ENCODE measurements at regions not wholly inside any gene's neighbourhood (a gene's known extent, or its start where the extent isn't known, plus 50 kb on each side); places are given as distances from the start of the nearest gene placed in this dataset.

DNA sequence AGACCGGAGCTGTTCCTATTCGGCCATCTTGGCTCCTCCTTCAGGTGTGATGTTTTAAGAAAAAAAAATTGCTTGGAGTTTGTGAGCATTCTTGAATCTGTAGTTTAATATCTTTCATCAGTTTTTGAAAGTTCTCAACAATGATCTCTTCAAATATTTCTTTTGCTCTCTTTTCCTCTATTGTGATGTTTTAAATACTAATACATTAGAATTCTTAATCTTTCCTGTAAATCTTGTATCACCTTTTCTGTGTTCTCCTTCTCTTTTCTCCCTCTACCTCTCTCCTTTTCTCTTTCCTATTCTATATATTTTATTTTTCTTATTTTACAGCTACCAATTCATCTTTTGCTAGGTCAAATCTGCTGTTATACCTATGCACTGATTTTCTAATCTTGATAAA, 212.3 kb downstream of the RPS12 start:
- TF ChIP-seq, protein P1, sequence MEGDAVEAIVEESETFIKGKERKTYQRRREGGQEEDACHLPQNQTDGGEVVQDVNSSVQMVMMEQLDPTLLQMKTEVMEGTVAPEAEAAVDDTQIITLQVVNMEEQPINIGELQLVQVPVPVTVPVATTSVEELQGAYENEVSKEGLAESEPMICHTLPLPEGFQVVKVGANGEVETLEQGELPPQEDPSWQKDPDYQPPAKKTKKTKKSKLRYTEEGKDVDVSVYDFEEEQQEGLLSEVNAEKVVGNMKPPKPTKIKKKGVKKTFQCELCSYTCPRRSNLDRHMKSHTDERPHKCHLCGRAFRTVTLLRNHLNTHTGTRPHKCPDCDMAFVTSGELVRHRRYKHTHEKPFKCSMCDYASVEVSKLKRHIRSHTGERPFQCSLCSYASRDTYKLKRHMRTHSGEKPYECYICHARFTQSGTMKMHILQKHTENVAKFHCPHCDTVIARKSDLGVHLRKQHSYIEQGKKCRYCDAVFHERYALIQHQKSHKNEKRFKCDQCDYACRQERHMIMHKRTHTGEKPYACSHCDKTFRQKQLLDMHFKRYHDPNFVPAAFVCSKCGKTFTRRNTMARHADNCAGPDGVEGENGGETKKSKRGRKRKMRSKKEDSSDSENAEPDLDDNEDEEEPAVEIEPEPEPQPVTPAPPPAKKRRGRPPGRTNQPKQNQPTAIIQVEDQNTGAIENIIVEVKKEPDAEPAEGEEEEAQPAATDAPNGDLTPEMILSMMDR (IDR thresholded peaks at IDR 0.05; ENCODE audit: low read depth, low read length), result no peak
- no peak overlapping the region for H3K4me3 ChIP-seq (ENCODE audit: low read depth, low read length)

DNA sequence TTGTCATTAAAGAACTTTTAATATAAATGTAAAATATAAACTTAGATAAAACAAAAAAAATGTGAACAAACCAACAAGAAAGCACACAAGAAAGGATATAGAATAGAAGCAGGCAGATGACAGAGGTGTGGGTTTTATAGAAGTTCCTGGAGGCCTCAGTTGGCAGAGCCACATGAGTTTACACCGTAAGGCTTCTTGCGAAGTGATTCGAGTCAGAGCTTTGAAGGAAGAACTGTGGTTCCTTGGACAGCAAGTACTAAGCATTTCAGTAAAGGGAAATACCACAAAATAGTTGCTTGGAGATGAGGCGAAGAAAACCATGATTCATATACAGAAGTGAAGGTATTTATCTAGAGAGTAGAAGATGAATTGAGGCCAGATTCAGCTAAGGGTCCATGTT, 207.9 kb upstream of the EYA4 start:
- H3K4me3 ChIP-seq (ENCODE audit: low read depth, low read length), result no peak overlapping the region
- TF ChIP-seq, protein P1 (IDR thresholded peaks at IDR 0.05; ENCODE audit: low read depth, low read length), result no peak

DNA sequence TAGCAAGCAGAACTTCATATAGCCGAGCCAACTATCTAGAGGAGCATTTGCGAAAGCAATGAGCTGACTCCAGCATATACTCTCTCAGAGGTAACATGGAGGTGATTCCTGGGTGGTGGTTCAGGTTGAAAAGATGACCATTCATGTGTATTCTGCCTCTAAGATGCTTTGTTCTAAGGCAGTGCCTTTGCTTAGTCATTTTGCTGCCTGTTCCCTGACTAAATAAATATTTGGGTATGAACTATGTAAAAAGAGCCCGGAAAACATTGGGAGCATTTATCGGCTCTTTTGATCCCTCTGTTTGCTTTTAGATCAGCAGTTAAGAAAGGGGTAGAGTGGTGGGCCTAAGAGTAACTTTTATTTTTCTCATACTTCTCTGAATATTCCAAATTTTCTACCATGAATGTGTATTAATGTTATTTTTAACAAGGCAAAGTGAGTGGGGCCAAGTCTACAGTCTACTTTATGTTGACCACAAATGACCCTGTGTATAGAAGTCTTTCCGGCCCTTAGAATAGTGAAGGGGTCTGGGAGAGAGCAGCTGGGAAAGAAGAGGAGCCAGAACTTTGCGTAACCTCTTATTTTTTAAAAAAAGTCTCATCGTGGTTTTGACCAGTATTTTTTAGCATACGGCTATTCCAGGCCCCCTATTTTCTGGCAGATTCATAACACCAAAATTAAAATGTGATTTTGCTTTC, 206.5 kb upstream of the EYA4 start:
- H3K4me3 ChIP-seq (ENCODE audit: low read depth, low read length), result no peak overlapping the region
- TF ChIP-seq, protein P1 (IDR thresholded peaks at IDR 0.05; ENCODE audit: low read depth, low read length), result no peak

DNA sequence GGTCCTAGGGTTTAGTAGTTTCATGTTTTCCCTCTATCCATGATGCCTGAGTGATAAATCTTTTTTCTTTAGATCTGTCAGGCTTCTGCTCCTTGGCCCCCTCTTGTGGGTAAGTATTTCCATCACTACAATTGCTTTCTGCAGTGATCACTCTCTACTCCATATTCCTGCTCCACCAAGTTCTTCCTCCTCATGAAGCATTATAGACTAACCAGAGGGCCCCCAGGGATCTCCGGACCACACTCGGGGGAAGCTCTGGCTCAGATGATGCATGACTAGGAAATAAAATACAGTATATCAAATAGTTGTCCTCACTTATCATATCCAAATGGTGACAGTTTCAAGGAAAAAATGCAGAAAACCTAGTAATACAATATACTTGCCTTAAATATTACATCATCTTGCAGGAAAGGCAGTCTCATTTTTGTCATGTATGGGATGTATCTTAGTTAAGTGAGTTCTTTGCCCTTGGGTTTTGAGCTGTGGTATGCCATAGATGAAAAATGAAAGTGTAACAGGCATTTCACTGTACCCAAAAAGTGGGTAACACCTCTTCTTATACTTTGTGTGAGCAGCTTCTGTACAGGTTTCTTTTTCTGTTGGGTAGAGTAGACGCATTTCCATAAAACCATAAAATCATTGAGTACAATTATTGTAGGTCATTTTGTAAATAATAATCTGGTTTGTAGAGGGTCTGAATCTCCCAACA, 200.9 kb upstream of the EYA4 start:
- H3K4me3 ChIP-seq (ENCODE audit: low read depth, low read length), result no peak overlapping the region
- TF ChIP-seq, protein P1 (IDR thresholded peaks at IDR 0.05; ENCODE audit: low read depth, low read length), result peak; percentile 40; the same call in 1 of the 2 replicates

DNA sequence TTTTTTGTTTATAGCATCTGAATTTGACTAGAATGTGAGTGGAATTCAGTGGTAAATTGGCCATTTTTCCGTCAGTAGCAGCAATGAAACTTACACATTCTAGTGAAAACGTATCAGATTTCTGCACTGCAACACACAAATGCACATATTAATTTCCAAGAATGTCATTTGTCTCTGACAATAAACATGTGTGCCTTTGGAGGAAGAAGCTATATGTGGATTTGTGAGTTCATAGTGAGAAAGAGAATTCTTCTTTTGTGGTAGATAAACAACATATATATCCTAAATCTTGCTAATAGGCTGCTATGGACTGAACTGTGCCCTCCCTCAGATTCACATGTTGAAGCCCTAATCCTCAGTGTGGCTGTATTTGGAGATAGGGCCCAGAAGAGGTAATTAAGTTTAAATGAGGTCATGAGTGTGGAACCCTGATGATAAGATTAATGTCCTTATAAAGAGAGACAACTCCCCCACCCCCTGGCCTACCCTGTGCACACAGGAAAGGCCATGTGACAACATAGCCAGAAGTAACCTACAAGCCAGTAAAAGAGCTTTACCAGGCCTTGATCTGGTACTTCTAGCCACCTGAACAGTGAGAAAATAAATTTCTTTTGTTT, 200.2 kb upstream of the EYA4 start:
- no peak overlapping the region for H3K4me3 ChIP-seq (ENCODE audit: low read depth, low read length)
- TF ChIP-seq, protein P1 (IDR thresholded peaks at IDR 0.05; ENCODE audit: low read depth, low read length), result no peak

DNA sequence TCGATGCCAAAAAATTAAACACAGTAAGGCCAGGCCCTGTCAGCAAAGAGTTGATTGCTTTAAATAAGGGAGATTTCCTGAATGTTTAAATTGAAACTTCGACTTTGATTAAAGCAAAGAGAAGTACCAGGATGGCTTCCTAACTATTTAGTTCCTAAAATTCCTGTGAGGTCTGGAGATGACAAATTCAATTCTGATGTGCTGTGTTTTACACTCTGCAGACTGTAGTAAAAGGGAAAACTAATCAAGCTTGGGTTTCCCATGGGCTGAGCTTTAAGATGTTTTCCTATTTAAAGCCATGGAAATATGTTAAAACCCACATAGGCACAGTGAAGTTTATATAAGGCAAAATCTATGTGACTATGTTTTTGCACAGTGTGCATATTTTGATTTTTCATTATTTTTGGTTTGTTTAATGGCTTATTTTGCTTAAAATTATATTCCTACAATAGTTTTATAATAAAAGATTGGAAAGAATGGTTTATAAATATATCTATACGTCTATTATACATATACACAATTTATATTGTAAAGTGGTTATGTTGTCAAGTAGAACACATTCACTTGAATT, 198.5 kb upstream of the EYA4 start:
- H3K4me3 ChIP-seq (ENCODE audit: low read depth, low read length), result no peak overlapping the region
- TF ChIP-seq, protein P1 (IDR thresholded peaks at IDR 0.05; ENCODE audit: low read depth, low read length), result no peak

Data from WI38 (cell line).